Activated CD8-positive, alpha-beta memory T cell treated with anti-CD3 and anti-CD28 coated beads, Interleukin-2, amount 50 U/mL, for 1 hour (primary cell): ENCODE measurements at regions not wholly inside any gene's neighbourhood (a gene's known extent, or its start where the extent isn't known, plus 50 kb on each side); places are given as distances from the start of the nearest gene placed in this dataset.
"Not testable (repeated sequence)": the region's sequence is repeated elsewhere in the genome, so short reads cannot be mapped to it uniquely, and the experiment has no call there.

Experiments
- DNase-seq: peaks from one replicate; pipeline ENCODE4 v3.0.0-alpha.2; 2020; ENCODE audit errors: extremely low read depth

DNA sequence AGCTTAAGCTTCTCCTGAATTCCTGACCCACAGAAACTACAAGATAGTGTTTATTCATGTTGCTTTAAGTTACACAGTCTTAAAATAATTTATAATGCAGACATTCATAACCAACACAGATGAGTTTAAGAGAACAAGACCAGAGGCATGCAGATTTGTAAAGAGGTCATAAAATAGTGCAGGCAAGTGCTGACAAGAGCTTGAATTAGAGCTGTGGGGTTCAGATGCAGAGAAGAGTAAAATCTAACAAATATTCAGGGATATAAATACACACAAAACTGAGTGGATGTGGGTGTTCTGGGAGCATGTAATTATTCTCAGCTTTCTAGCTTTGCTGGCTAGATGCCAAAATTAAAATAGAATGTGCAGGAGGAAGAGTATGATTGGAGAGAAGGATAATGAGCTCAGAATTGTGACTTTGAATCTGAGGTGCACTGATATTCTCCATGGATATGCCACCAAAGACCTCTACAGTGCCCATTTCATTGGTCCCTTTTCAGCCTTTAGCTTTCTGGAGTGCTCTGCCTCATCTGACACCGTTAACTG is 291.9 kb upstream of the SGK1 start:
- DNase-seq, result no peak

DNA sequence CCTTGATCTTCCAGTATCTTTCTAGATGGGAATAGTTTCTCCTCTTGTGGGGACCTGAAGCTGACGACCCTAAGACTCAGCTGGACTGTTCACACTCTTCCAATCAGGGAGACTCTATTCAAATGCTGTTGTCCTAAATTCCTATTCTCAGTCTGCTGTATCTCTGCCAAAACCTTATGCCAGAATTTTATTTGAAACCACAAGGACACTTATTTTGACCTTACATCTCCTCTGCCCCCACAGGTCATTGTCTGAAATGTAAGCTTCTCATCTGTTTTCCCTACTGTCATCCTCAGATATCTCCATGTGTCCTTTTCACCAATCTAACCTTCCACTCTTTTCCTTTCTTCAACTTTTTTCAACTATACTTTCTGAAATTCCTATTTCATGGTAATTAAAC is 289.5 kb upstream of the SGK1 start:
- DNase-seq, result no peak

- no peak for DNase-seq
Measured at GRCh38 chr6:134605034-134605433, 287.1 kb upstream of the SGK1 start.

DNA sequence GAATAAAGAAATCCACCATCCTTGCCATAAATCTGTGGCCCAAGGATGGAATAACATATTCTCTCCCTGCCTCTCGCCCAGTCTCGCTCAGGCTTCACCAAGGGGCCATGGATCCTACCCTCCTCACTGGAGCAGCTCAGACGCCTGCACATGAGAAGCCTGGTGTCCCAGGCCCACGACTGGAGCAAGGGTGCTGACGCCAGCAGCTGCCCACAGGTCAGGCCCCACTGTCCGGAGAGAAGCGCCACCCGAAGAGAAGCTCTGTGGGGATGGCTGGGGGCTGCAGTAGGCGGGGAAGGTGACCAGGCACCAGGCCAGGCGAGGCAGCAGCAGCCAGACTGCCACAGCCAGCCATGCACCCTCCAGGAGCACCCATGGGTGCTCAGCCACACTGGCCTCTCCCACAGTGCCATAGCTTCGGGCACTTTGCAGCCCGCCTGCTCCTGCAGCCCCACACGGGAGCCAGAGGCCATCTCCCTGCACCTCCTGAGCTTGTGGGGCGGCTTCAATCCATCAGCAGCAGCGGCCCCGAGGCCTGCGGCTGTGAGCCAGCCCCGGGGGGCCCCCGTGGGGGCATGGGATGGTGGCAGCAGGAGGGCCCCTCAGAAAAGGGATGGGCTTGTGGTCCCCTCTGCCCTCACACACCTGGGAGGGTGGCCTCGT is 286.2 kb upstream of the SGK1 start:
- no peak for DNase-seq

GRCh38 chr6:134603561-134603960 is 285.6 kb upstream of the SGK1 start:
- no peak for DNase-seq

DNA sequence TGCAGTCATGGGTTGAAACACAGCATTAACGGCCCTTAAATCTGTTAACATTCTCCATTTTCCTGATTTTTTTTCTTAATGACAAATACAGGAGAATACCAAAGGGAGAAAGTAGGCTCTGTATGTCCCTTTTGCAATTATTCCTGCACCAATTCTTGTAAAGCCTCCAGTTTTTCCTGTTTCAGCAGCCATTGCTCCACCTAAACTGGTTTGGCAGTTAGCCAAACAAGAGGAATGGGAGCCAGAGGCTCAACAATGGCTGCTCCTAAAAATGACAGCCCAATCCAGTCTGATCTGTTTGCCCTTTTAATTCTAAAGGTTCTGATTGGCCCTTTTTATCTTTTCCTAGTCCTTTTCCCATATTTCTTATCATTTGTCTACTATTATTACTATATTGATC is 284.2 kb upstream of the SGK1 start:
- no peak for DNase-seq

DNA sequence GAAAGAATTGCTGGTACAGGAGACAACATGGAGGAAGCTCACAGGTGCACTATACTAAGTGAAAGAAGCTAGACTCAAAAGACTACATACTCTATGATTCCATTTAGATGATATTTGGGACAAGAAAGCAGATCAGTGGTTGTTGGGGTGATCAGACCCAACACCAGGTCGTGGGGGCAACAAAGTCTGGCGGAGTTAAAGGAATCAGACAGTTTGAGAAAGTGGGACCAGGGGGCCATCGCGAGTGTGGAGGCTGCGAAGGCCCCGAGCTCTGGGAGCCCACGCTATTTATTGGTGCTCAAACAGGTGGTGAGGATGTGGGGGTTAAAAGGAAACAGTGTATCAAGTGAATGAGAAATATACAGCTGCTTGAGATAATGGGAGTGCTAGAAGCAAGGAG is 282.8 kb upstream of the SGK1 start:
- no peak for DNase-seq

DNA sequence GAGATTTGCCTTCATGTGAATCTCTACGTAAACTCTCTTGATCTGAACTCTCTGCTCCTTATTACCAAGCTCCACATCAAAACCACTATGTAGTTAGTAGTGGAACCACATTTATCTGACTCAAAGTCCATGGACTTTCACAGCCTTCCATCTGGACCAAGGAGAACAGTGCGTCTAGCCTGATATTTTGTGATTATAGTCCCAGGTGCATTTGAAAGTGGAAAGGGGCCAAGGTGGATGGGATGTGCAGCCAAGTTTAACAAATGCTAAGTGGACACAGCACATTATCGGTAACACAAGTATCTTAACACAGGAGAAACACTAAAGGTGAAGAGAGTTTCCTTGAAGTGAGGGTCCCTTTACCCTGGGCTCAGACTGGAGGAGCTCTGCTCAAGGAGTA is 281.2 kb upstream of the SGK1 start:
- DNase-seq, result no peak

DNA sequence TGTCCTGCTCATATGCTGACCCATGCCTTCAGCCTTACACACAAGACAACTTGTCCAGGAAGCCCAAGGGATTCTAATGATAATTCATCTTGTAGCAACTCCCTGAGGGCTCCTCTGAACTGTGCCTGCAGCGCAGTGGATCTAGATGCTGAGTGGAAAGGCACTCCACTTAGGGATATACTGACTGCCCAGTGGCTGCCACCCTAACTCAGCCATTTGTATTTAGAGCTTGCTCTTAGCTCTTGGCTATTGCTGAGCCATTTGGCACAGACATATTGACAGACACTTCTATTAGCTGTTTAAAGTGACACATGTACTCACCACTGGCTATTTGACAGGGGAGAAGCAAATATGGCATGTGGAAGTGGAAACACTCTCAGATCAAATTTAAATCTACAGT is 278.3 kb upstream of the SGK1 start:
- DNase-seq, result no peak

DNA sequence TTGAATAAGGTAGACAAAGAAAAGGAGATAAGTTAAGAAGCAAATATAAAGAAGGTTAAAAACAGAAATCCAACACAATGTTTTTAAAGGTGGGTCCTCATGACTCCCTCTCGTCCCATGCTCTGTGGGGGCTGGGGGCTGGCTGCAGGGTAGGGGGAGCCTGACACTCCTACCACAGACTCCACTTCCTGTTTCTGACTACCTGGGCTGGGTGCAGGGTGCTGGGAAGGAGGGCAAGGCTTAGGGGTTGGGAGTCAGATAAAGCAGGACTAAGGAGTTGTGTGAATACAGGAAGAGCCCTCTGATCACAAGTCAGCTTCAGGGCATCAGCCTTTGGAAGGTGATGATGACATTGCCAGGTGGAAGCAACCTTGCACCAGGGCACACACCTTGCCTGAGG is 277.0 kb upstream of the SGK1 start:
- DNase-seq, result no peak

GRCh38 chr6:134593887-134594286 is 276.0 kb upstream of the SGK1 start:
- no peak for DNase-seq

DNA sequence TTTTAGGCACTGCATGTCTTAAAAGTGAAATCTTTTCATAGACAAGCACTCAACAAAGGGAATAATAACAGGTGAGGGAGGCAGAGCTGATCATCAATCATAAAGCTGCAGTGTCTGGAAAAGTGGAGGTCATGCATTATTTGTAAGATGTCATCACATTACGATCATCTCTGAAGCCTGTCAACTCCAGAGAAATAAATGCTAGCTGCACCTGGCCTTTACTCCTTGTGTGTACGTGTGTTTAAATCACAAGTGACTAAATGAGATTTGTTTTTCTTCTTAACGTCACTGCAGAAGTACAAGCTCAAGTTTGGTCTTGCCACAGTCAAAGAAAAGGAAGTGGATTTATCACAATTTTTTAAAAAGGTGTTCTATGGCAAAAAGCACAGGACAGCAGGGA is 275.5 kb upstream of the SGK1 start:
- DNase-seq, result no peak

- DNase-seq, result no peak
Measured at GRCh38 chr6:134593024-134593423, 275.1 kb upstream of the SGK1 start.

DNA sequence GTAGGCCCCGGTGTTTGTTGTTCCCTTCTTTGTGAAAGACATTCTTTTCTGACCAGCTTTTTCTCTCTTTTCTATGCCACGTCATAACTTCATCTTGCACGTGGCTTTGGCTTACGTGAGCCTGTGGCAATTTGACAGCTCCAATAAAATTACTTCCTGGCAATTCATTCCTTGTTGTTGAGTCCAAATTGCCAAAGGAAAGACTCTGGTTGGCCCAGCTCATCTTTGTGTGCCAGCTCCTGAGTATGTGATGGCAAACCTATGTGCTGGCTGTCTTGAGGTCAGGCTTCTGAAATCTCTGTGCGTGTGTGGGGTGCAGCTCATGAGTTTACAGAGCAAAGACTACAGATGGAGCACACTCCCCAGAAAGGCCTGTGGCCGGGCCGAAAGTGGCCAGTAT is 272.5 kb upstream of the SGK1 start:
- no peak for DNase-seq

DNA sequence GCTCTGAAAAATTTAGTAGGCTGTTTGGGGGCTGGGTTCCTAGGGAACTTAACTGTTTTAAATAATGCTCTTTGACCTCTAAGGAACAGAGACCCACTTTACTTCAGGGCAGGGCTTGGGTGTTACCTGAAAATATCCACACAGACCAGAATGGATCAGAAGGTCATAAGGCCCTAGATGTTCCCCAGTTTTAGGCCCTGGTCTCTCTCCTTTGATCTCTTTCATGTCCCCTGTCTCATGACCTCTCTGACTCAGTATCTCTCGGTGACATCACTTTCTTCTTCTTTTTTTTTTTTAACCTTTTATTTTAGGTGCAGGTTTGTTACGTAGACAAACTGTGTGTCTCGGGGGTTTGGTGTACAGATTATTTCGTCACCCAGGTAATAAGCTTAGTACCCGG is 272.1 kb upstream of the SGK1 start:
- DNase-seq, result no peak

DNA sequence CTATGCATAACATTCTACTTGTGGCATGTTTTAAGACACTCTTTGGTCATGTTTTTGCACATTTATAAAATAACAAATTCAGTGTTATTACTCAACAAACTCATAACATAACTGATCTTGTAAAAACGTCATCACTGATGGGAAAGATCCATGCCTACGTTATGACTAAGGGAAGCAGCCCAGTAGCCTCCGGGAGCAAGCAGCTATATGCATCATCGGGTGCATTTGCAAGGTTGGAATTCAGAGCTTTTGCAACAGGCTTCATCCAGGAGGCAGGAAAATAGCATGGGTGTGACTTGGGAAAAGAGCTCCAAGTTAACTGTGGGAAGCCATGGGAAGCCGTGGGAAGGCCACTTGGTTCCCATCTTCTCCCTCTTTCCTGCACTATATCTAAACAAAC is 271.6 kb upstream of the SGK1 start:
- no peak for DNase-seq

DNA sequence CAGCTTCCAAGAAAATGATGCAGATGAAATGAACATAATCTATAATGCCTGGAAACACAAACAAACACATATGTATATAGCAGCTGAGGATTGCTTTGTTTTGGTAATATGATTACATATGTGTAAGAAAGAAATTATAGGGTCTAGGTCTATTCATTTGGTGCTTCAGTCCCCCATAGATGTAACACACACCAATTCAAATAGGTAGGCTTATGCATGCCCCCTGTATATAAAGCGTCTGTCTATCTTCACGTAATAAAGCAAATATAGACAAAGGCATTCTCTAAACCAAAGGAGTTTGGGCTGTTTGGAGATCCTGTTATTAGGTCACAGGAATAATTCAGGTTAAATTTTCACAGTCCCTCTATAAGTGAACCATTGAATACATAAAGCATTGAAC is 270.4 kb upstream of the SGK1 start:
- no peak for DNase-seq

DNA sequence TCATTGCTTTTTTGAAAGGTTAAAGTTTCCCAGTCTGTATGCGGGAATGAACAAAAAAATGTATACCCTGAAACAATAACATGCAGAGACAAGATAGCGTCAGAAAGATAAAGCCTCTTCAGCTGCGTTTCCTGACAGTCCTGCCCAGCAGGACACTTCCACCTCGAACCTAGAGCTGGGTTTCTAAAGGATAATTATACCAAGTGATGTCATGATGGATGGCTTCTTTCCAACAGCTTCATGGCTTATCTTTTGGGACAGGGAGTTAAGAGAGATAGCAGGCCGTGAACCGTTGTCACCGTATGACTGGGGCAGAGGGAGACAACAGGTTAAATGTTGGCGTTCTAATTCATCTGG is 267.6 kb upstream of the SGK1 start:
- DNase-seq, result no peak

GRCh38 chr6:134584847-134585516 is 267.1 kb upstream of the SGK1 start:
- no peak for DNase-seq

DNA sequence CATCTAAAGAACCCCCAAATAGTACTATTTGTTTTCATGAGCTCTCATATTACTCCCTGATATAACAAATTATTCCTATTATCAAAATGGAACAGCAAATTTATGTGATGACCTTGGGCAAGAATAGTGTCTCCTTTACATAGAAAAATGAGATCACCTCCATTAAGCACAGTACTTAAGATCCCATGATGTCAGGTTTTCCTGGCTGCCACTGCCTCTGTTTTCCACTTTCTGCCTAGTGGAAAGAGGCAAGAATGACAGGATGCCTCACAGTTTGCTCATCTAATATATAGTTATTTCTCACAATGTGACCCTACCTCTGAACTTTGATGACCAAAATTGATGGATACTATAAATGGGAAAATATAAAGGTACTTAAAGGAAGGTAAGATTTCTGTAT is 260.1 kb upstream of the SGK1 start:
- no peak for DNase-seq

DNA sequence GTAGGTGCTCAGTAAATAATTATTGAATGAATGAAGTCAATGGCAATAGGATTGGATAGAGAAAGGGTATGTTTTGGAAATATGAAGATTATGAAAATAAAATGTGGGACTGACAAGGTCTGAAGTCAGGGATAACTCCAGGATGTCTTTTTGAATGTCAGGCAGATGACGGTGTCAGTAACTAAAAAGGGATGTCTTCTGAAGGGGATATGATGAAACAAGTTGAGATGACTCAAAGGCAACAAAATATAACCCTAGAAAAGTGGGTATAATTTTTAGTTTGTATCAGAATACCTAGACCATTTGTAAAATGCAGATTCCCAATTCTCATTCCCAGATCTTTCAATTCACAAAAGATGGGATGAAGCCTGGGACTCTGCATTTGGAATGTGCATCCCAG is 257.3 kb upstream of the SGK1 start:
- DNase-seq, result no peak

- no peak for DNase-seq
Measured at GRCh38 chr6:134574491-134574890, 256.6 kb upstream of the SGK1 start.

- not testable (repeated sequence) for DNase-seq
Measured at GRCh38 chr6:134569996-134570395, 252.1 kb upstream of the SGK1 start.

GRCh38 chr6:134564705-134565104 is 246.8 kb upstream of the SGK1 start:
- DNase-seq, result no peak
